ENCODE measurements at regions not wholly inside any gene's neighbourhood (a gene's known extent, or its start where the extent isn't known, plus 50 kb on each side); places are given as distances from the start of the nearest gene placed in this dataset.

DNA sequence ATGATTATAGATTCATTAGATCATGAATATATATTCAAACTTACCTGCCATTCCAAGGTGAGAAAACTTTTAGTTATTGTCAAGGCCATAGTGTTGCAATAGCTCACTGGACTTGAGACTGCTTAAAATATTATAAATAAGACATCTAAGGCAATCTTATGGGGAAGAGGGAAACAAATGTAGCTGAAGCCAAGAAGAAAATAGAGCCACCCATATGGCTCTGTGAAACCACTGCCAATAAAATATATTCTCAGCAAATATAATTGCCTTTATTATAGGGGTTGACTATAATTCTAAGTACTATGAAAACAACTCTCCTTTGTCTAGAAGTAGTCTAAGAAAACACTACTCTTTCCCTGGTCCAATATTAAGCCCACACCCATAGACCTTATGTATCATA is 938.5 kb downstream of the FSTL5 start:
- intact Hi-C loops (cut with micrococcal nuclease; ENCODE audit: unreplicated experiment), result no loop called here

DNA sequence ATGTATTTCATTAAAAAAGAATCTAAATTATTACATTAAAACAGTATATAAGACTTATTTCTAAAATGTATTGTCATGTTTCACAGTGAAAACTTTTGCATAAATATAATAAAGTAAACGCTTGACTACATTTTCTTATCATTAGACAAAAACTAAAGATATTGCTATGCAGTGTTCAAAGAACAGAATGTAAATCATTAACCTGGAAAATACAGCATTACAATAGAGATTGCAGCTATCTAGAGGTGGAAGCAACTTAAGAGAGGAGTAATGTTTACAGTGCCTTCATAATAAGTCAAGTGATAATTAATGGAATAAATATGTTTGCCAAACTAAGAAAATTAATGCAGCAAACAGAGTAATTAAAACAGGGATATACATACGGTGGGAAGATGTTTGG is 940.9 kb downstream of the FSTL5 start:
- POLR2A ChIA-PET (ENCODE audit: low non-redundant PET), result no interaction called here
- H3K4me3 ChIP-seq (ENCODE audit: low read depth, low read length, poor library complexity, severe bottlenecking), result no peak overlapping the region
- H3K4me1 ChIP-seq (ENCODE audit: insufficient read depth, low read length, poor library complexity, severe bottlenecking), result no peaks in the 10 kb centered on the region
- CTCF ChIA-PET, result no interaction called here
- peaks cover 4% of the 10 kb centered on the region for H3K9me3 ChIP-seq (ENCODE audit: low read depth, low read length, poor library complexity, severe bottlenecking)
- no peaks in the 10 kb centered on the region for H3K27me3 ChIP-seq (replicated peaks; ENCODE audit: insufficient read depth, low read depth, low read length, poor library complexity)
- H3K36me3 ChIP-seq (ENCODE audit: insufficient read depth, low read length, poor library complexity, severe bottlenecking), result no peaks in the 10 kb centered on the region
- intact Hi-C loops (cut with micrococcal nuclease; ENCODE audit: unreplicated experiment), result no loop called here
- BruUV-seq (replicated peaks), result no TSS peak
- no peak for TF ChIP-seq EZH2 (IDR thresholded peaks at IDR 0.05; ENCODE audit: borderline replicate concordance, low read depth, low read length, poor library complexity, severe bottlenecking)
- TF ChIP-seq, protein P1, sequence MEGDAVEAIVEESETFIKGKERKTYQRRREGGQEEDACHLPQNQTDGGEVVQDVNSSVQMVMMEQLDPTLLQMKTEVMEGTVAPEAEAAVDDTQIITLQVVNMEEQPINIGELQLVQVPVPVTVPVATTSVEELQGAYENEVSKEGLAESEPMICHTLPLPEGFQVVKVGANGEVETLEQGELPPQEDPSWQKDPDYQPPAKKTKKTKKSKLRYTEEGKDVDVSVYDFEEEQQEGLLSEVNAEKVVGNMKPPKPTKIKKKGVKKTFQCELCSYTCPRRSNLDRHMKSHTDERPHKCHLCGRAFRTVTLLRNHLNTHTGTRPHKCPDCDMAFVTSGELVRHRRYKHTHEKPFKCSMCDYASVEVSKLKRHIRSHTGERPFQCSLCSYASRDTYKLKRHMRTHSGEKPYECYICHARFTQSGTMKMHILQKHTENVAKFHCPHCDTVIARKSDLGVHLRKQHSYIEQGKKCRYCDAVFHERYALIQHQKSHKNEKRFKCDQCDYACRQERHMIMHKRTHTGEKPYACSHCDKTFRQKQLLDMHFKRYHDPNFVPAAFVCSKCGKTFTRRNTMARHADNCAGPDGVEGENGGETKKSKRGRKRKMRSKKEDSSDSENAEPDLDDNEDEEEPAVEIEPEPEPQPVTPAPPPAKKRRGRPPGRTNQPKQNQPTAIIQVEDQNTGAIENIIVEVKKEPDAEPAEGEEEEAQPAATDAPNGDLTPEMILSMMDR (conservative IDR thresholded peaks at IDR 0.05; ENCODE audit: low read depth, low read length), result no peak
- DNase-seq (ENCODE audit: low spot score), result no peak
- no peak overlapping the region for H3K27ac ChIP-seq (ENCODE audit: low read depth, low read length, poor library complexity, severe bottlenecking)

More for the DNA sequence above, 938.5 kb downstream of the FSTL5 start:
- CTCF ChIA-PET, result no interaction called here
- Histone ChIP-seq H3K27ac (ENCODE audit: low read depth, low read length, poor library complexity, severe bottlenecking) (no peak overlapping the region), H3K4me3 (ENCODE audit: low read depth, low read length, poor library complexity, severe bottlenecking) (no peak overlapping the region), H3K27me3 (replicated peaks; ENCODE audit: insufficient read depth, low read depth, low read length, poor library complexity) (no peaks in the 10 kb centered on the region), H3K4me1 (ENCODE audit: insufficient read depth, low read length, poor library complexity, severe bottlenecking) (no peaks in the 10 kb centered on the region), H3K9me3 (ENCODE audit: low read depth, low read length, poor library complexity, severe bottlenecking) (peaks cover 4% of the 10 kb centered on the region), H3K36me3 (ENCODE audit: insufficient read depth, low read length, poor library complexity, severe bottlenecking) (no peaks in the 10 kb centered on the region)
- DNase-seq (ENCODE audit: low spot score), result no peak
- BruUV-seq (replicated peaks), result no TSS peak
- POLR2A ChIA-PET (ENCODE audit: low non-redundant PET), result no interaction called here
- no peak for TF ChIP-seq EZH2 (IDR thresholded peaks at IDR 0.05; ENCODE audit: borderline replicate concordance, low read depth, low read length, poor library complexity, severe bottlenecking)
- TF ChIP-seq, protein P1 (conservative IDR thresholded peaks at IDR 0.05; ENCODE audit: low read depth, low read length), result no peak

DNA sequence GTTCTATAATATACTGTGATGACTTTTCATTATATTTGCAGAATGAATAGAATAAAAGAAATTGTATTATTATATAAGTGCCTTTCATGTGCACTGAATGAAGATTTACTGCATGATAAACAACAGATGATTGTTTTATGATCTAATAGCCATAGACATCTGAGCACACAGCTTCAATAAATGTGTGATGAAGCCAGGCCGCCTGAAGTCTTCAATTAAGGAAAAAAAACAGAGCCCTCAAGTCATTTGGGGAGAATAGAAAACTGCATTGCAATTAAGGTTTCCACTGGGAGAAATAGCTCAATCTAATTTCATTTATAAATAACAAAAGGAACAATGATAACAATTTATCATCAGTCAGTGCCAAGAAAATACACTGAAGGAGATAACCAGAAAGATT is 955.2 kb downstream of the FSTL5 start:
- ChIA-PET POLR2A (ENCODE audit: low non-redundant PET) (no interaction called here), CTCF (no interaction called here)
- BruUV-seq (replicated peaks), result no TSS peak
- Histone ChIP-seq H3K27ac (ENCODE audit: low read depth, low read length, poor library complexity, severe bottlenecking) (no peak overlapping the region), H3K4me3 (ENCODE audit: low read depth, low read length, poor library complexity, severe bottlenecking) (no peak overlapping the region), H3K4me1 (ENCODE audit: insufficient read depth, low read length, poor library complexity, severe bottlenecking) (no peaks in the 10 kb centered on the region), H3K27me3 (replicated peaks; ENCODE audit: insufficient read depth, low read depth, low read length, poor library complexity) (no peaks in the 10 kb centered on the region), H3K9me3 (ENCODE audit: low read depth, low read length, poor library complexity, severe bottlenecking) (no peaks in the 10 kb centered on the region), H3K36me3 (ENCODE audit: insufficient read depth, low read length, poor library complexity, severe bottlenecking) (no peaks in the 10 kb centered on the region)
- no peak for TF ChIP-seq EZH2 (IDR thresholded peaks at IDR 0.05; ENCODE audit: borderline replicate concordance, low read depth, low read length, poor library complexity, severe bottlenecking)
- TF ChIP-seq, protein P1 (conservative IDR thresholded peaks at IDR 0.05; ENCODE audit: low read depth, low read length), result no peak
- no peak for DNase-seq (ENCODE audit: low spot score)
- intact Hi-C loops (cut with micrococcal nuclease; ENCODE audit: unreplicated experiment), result no loop called here
